ENCODE measurements at regions not wholly inside any gene's neighbourhood (a gene's known extent, or its start where the extent isn't known, plus 50 kb on each side); places are given as distances from the start of the nearest gene placed in this dataset.

GRCh38 chr12:105573574-105573973 is 243.1 kb downstream of the C12orf75 start:
- Histone ChIP-seq H3K27me3 (ENCODE audit: control insufficient read depth, insufficient read depth, low read length) (no peaks in the 10 kb centered on the region), H3K4me3 (ENCODE audit: low read depth, low read length) (no peak overlapping the region), H3K36me3 (ENCODE audit: control insufficient read depth, insufficient read depth, low read length) (no peaks in the 10 kb centered on the region)
- CTCF ChIA-PET, result no interaction called here
- POLR2A ChIA-PET, result no interaction called here
- TF ChIP-seq CTCF (IDR thresholded peaks at IDR 0.05; ENCODE audit: insufficient read depth, low read depth, low read length), result no peak
- DNase-seq (ENCODE audit: low read depth), result no peak

- no peak for DNase-seq (ENCODE audit: low read depth)
- ChIA-PET POLR2A (no interaction called here), CTCF (no interaction called here)
- no peaks in the 10 kb centered on the region for H3K27me3 ChIP-seq (ENCODE audit: control insufficient read depth, insufficient read depth, low read length)
- no peak overlapping the region for H3K4me3 ChIP-seq (ENCODE audit: low read depth, low read length)
- H3K36me3 ChIP-seq (ENCODE audit: control insufficient read depth, insufficient read depth, low read length), result no peaks in the 10 kb centered on the region
- TF ChIP-seq CTCF (IDR thresholded peaks at IDR 0.05; ENCODE audit: insufficient read depth, low read depth, low read length), result no peak
Measured at GRCh38 chr12:105574056-105574715, 243.7 kb downstream of the C12orf75 start.

- TF ChIP-seq CTCF (IDR thresholded peaks at IDR 0.05; ENCODE audit: insufficient read depth, low read depth, low read length), result no peak
- Histone ChIP-seq H3K4me3 (ENCODE audit: low read depth, low read length) (no peak overlapping the region), H3K27me3 (ENCODE audit: control insufficient read depth, insufficient read depth, low read length) (no peaks in the 10 kb centered on the region), H3K36me3 (ENCODE audit: control insufficient read depth, insufficient read depth, low read length) (no peaks in the 10 kb centered on the region)
- ChIA-PET CTCF (interaction anchor here (0.6 to 1.3 kb wide), 3 partner anchors 11 to 670 kb away, joined by 3 read pairs; no protein-coding TSS in a partner anchor), POLR2A (interaction anchor here (0.6 kb wide), 1 partner anchor 340 kb away, joined by 3 read pairs; no protein-coding TSS in a partner anchor)
- no peak for DNase-seq (ENCODE audit: low read depth)
Measured at GRCh38 chr12:105575235-105575634, 244.7 kb downstream of the C12orf75 start.

DNA sequence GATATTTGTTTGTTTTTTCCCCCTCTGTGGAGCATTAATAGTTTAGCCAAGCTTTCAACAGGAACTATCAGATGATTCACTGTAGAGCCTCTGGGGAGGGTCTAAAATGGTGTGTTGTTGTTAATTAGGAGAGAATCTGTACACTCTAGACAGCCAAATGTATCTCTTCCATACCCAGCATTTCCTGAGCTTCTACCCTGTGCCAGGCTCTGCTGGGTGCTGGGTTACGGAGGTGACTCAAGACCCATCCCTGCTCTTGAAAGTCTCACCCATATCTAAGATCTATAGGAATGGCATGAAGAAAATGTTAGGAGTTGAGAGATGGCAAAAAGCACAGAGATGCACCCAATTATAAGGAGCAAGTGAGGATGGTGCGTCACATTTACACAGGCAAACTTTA is 245.8 kb downstream of the C12orf75 start:
- Histone ChIP-seq H3K4me3 (ENCODE audit: low read depth, low read length) (no peak overlapping the region), H3K36me3 (ENCODE audit: control insufficient read depth, insufficient read depth, low read length) (no peaks in the 10 kb centered on the region), H3K27me3 (ENCODE audit: control insufficient read depth, insufficient read depth, low read length) (no peaks in the 10 kb centered on the region; the same call in 1 of the 2 replicates)
- CTCF ChIA-PET, result interaction anchor here (1.1 kb wide), 1 partner anchor 12 kb away, joined by 3 read pairs; no protein-coding TSS in a partner anchor
- POLR2A ChIA-PET, result no interaction called here
- no peak for DNase-seq (ENCODE audit: low read depth)
- no peak for TF ChIP-seq CTCF (IDR thresholded peaks at IDR 0.05; ENCODE audit: insufficient read depth, low read depth, low read length)

GRCh38 chr12:105580821-105581352 is 250.4 kb downstream of the C12orf75 start:
- DNase-seq (ENCODE audit: low read depth), result no peak
- no peak for TF ChIP-seq CTCF (IDR thresholded peaks at IDR 0.05; ENCODE audit: insufficient read depth, low read depth, low read length)
- H3K4me3 ChIP-seq (ENCODE audit: low read depth, low read length), result no peak overlapping the region
- POLR2A ChIA-PET, result no interaction called here
- CTCF ChIA-PET, result no interaction called here
- H3K27me3 ChIP-seq (ENCODE audit: control insufficient read depth, insufficient read depth, low read length), result no peaks in the 10 kb centered on the region; the same call in 1 of the 2 replicates
- no peaks in the 10 kb centered on the region for H3K36me3 ChIP-seq (ENCODE audit: control insufficient read depth, insufficient read depth, low read length)
